ENCODE measurements at regions not wholly inside any gene's neighbourhood (a gene's known extent, or its start where the extent isn't known, plus 50 kb on each side); places are given as distances from the start of the nearest gene placed in this dataset.
"Not testable (repeated sequence)": the region's sequence is repeated elsewhere in the genome, so short reads cannot be mapped to it uniquely, and the experiment has no call there.

DNA sequence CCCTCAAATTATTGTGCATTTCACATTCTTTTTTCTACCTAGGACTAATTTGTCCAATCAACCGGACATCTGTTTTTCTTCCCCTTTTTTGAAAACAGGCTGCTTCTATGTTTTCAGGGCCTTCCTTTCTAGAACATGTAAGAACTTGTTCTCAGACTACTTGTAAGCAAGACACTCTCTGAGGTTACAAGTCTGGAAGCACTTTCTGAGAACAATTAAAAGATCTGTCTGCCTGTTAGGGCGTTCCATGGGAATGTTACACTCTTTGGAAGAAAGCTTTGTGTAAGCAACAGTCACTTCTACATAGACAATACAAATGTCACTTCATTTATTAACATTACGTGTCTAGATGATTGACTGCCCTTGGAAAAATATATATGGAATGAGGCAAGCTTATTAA is 50.9 kb upstream of the HSPB3 start:
- no peaks in the 10 kb centered on the region for H3K27me3 ChIP-seq
- H3K36me3 ChIP-seq: no peaks in the 10 kb centered on the region
- no peak for DNase-seq
- H3K4me3 ChIP-seq: no peak overlapping the region
- H3K9me3 ChIP-seq: no peaks in the 10 kb centered on the region

DNA sequence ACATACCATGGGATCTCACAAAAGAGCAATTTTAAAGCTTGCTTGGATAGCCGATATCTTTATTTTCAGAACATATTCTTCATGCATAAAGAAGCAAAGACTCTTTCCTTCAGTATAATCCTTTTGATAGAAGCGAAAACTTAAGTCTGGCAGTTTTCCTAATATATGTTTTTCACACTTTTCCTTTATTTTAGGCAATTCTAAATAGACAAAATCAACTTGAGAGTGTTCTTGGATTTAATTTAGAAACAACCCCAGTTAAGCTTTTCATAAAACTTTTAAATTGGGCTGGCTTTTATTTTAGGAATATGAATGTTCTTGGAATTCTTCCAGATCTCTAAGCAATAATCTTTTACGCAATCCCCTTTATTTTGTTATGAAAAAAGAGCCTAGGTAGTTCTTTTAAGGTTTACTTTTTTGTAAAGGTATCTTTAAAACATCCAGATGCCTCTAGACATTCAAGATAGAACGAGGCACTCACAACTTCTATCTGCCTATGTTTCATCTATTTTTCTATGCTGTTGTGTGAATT is 51.5 kb upstream of the HSPB3 start:
- H3K27me3 ChIP-seq: no peaks in the 10 kb centered on the region
- H3K9me3 ChIP-seq: no peaks in the 10 kb centered on the region
- no peaks in the 10 kb centered on the region for H3K36me3 ChIP-seq
- no peak for DNase-seq
- H3K4me3 ChIP-seq: no peak overlapping the region

GRCh38 chr5:54403121-54403520 is 52.4 kb upstream of the HSPB3 start:
- H3K27me3 ChIP-seq: no peaks in the 10 kb centered on the region
- no peak overlapping the region for H3K4me3 ChIP-seq
- no peak for DNase-seq
- no peaks in the 10 kb centered on the region for H3K36me3 ChIP-seq
- no peaks in the 10 kb centered on the region for H3K9me3 ChIP-seq

- Histone ChIP-seq H3K4me3 (no peak overlapping the region), H3K27me3 (no peaks in the 10 kb centered on the region), H3K36me3 (no peaks in the 10 kb centered on the region), H3K9me3 (no peaks in the 10 kb centered on the region)
- no peak for DNase-seq
Measured at GRCh38 chr5:54401515-54401914, 54.0 kb upstream of the HSPB3 start.

GRCh38 chr5:54398191-54398590 is 57.3 kb upstream of the HSPB3 start:
- Histone ChIP-seq H3K4me3 (no peak overlapping the region), H3K9me3 (no peaks in the 10 kb centered on the region), H3K27me3 (no peaks in the 10 kb centered on the region), H3K36me3 (no peaks in the 10 kb centered on the region)
- DNase-seq: no peak

- no peaks in the 10 kb centered on the region for H3K36me3 ChIP-seq
- H3K27me3 ChIP-seq: no peaks in the 10 kb centered on the region
- no peak for DNase-seq
- H3K9me3 ChIP-seq: no peaks in the 10 kb centered on the region
- no peak overlapping the region for H3K4me3 ChIP-seq
Measured at GRCh38 chr5:54397420-54397819, 58.1 kb upstream of the HSPB3 start.

- H3K27me3 ChIP-seq, H3K4me3 ChIP-seq, DNase-seq, H3K36me3 ChIP-seq, H3K9me3 ChIP-seq: not testable (repeated sequence)
Measured at GRCh38 chr5:54393007-54393406, 62.5 kb upstream of the HSPB3 start.

DNA sequence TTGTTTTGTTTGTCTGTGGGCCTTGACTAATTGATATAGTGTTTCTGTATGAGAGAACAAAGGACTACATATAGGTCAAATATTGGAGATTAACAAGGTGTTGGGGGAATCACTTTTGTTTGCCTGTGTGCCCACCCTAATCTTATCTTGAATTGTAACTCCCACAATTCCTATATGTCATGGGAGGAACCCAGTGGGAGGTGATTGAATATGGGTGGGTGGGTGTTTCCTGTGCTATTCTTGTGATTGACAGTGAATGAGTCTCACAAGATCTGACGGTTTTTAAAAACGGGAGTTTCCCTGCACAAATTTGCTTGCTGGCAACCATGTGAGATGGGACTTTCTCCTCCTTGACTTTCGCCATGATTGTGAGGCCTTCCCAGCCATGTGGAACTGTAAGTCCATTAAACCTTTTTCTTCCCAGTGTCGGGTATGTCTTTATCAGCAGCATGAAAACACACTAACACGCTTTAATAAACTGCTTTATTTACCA is 64.9 kb upstream of the HSPB3 start:
- Histone ChIP-seq H3K36me3 (no peaks in the 10 kb centered on the region), H3K27me3 (no peaks in the 10 kb centered on the region), H3K9me3 (peaks cover 2% of the 10 kb centered on the region; the same call in 1 of the 2 replicates), H3K4me3 (no peak overlapping the region)
- no peak for DNase-seq

DNA sequence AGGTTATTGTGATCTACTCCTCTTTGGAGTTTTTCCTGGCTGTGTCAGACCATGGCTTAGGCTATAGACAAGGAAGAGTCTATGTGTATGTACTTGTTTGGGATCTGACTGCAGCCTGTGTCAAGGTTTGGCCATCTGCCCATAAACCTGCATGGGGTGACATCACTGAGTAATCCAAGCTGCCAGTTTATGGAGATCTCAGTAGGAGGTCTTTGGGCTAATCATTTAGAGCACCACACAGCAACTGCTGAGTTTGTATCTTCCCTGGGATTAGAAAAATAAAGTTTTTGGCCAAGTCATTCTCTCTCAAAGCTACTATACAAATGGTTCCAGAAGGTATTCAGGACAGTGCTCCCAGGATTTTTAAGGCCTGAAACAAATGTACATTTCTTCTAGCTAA is 65.5 kb upstream of the HSPB3 start:
- DNase-seq: peak; percentile 91
- Histone ChIP-seq H3K27me3 (no peaks in the 10 kb centered on the region), H3K4me3 (no peak overlapping the region), H3K9me3 (peaks cover 2% of the 10 kb centered on the region; the same call in 1 of the 2 replicates), H3K36me3 (no peaks in the 10 kb centered on the region)

- not testable (repeated sequence) for H3K4me3 ChIP-seq, H3K27me3 ChIP-seq, H3K9me3 ChIP-seq, DNase-seq, H3K36me3 ChIP-seq
Measured at GRCh38 chr5:54389399-54389798, 66.1 kb upstream of the HSPB3 start.

DNA sequence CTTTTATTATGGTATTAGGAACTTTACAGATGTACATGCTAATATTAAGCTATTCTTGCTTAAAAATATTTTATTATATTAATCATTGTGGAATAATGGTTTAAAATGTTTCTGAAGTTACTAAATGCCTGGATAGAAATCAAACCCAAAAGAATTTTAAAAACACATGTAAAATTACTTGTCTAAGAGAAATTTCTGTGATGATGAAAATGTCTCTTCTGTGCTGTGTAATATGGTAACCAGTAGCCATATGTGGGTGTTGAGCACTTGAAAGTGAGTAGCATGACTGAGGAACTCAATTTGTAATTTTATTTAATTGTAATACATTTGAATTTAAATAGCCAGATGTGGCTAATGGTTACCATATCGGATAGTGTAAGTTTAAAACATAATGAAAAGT is 66.7 kb upstream of the HSPB3 start:
- H3K4me3 ChIP-seq: no peak overlapping the region
- H3K27me3 ChIP-seq: no peaks in the 10 kb centered on the region
- peaks cover 2% of the 10 kb centered on the region; the same call in 1 of the 2 replicates for H3K9me3 ChIP-seq
- no peaks in the 10 kb centered on the region for H3K36me3 ChIP-seq
- no peak for DNase-seq

- Histone ChIP-seq H3K27me3 (no peaks in the 10 kb centered on the region), H3K4me3 (no peak overlapping the region), H3K9me3 (peaks cover 2% of the 10 kb centered on the region; the same call in 1 of the 2 replicates), H3K36me3 (no peaks in the 10 kb centered on the region)
- no peak for DNase-seq
Measured at GRCh38 chr5:54388409-54388808, 67.1 kb upstream of the HSPB3 start.

DNA sequence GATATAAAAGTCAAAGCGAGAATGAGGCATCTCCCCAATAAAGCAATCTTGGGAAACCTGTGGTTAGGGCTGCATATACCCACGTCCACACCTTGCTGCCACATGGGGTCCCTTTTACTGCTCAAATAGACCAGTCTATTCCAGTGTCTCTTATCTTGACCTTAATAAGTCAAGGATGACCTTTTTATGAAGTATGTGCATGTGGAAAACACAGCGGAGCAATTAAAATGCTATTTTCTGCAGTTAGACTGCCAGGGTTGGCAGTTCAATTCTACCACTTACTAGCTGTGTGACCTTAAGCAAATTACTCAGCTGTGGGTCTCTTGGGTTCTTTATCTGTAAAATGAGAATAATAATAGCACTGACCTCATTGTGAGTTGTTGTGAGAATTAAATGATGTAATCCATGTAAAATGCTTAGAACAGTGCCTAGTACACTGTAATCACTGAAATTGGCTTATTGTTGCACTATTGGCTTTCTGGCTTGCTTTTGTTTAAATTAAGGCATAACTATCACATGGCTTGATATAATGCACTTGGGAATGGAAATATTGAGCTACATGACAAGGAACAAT is 67.8 kb upstream of the HSPB3 start:
- no peak overlapping the region for H3K4me3 ChIP-seq
- peaks cover 2% of the 10 kb centered on the region; the same call in 1 of the 2 replicates for H3K9me3 ChIP-seq
- no peak for DNase-seq
- H3K27me3 ChIP-seq: no peaks in the 10 kb centered on the region
- H3K36me3 ChIP-seq: no peaks in the 10 kb centered on the region

GRCh38 chr5:54387031-54387430 is 68.5 kb upstream of the HSPB3 start:
- Histone ChIP-seq H3K4me3 (no peak overlapping the region), H3K36me3 (no peaks in the 10 kb centered on the region), H3K9me3 (peaks cover 2% of the 10 kb centered on the region; the same call in 1 of the 2 replicates), H3K27me3 (no peaks in the 10 kb centered on the region)
- no peak for DNase-seq

- H3K27me3 ChIP-seq: no peaks in the 10 kb centered on the region
- H3K9me3 ChIP-seq: peaks cover 2% of the 10 kb centered on the region; the same call in 1 of the 2 replicates
- no peak for DNase-seq
- H3K36me3 ChIP-seq: no peaks in the 10 kb centered on the region
- H3K4me3 ChIP-seq: no peak overlapping the region
Measured at GRCh38 chr5:54385994-54386393, 69.5 kb upstream of the HSPB3 start.

DNA sequence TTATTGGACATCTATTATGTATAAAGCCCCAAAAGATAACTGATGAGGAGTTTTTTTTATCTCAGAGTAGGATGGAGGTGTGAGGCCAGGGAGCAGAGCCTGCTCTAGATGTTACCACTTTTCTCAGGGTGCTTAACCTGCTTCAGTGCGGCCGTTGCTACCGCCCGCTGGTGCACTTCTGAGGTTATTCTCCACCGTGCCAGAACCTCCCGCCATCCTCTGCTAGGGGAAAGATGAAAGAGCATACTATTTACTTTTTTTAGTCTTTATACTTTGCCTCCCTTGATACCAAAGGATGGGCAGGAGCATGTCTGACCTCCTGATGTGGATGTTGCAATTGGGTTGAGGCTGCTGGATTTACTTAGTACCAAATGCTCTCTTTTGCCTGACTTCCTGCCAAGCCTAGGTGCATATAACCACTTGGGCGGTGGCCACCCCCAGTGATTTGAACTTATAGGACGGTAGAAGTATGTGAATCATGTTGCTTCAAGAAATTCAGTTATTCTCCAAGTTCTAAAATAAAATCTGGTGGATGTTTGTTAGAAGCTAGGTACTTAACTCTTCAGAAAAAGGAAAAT is 71.1 kb upstream of the HSPB3 start:
- DNase-seq: no peak
- peaks cover 2% of the 10 kb centered on the region; the same call in 1 of the 2 replicates for H3K9me3 ChIP-seq
- no peaks in the 10 kb centered on the region for H3K36me3 ChIP-seq
- H3K4me3 ChIP-seq: no peak overlapping the region
- no peaks in the 10 kb centered on the region for H3K27me3 ChIP-seq

GRCh38 chr5:54383941-54384340 is 71.6 kb upstream of the HSPB3 start:
- DNase-seq: no peak
- no peaks in the 10 kb centered on the region for H3K36me3 ChIP-seq
- no peaks in the 10 kb centered on the region for H3K27me3 ChIP-seq
- no peaks in the 10 kb centered on the region for H3K9me3 ChIP-seq
- H3K4me3 ChIP-seq: no peak overlapping the region
